ENCODE measurements at regions not wholly inside any gene's neighbourhood (a gene's known extent, or its start where the extent isn't known, plus 50 kb on each side); places are given as distances from the start of the nearest gene placed in this dataset.

DNA sequence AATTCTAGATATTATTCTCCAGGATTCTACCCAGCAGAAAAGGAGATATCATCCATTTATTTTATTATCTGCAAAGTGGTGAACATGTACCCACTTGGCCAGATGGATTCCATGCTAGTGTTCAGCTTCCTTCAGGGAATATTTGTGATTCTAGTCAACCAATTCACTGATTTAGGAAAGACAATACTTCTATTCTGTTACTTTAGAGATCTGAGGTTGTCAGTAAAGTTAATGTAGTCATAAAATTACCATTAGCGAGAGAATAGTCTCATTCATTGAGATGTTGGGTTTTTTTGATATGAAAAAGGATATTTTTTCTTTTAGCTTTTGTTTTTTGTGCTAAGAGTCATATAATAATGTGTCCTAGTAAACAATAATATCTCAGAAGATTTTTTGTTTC, 222.8 kb downstream of the CGGBP1 start:
- no peaks in the 10 kb centered on the region for H4K20me1 ChIP-seq (ENCODE audit: control insufficient read depth, insufficient read depth, insufficient read length)
- no peak overlapping the region for H3T11ph ChIP-seq (ENCODE audit: low read length)
- no peak overlapping the region for H2BK20ac ChIP-seq (ENCODE audit: low read depth, low read length, poor library complexity, severe bottlenecking)
- no peak overlapping the region for H3K9ac ChIP-seq (ENCODE audit: extremely low read depth, insufficient read length, low read length)
- no peak overlapping the region for H3K18ac ChIP-seq (ENCODE audit: insufficient read length, low read depth, low read length)
- H3K79me1 ChIP-seq (ENCODE audit: insufficient read depth, low read depth, low read length, poor library complexity, severe bottlenecking): no peaks in the 10 kb centered on the region
- no peak overlapping the region for H2BK120ac ChIP-seq (ENCODE audit: low read depth, low read length, poor library complexity, severe bottlenecking)
- H4K8ac ChIP-seq (replicated peaks; ENCODE audit: insufficient read length, low read depth, low read length): no peak overlapping the region
- H2BK15ac ChIP-seq (ENCODE audit: low read depth, low read length): no peak overlapping the region
- no peak overlapping the region for H2BK5ac ChIP-seq (ENCODE audit: insufficient read length, low read length)
- no peak overlapping the region for H4K5ac ChIP-seq (ENCODE audit: insufficient read length, low read depth, low read length)
- no peaks in the 10 kb centered on the region for H3K4me1 Mint-ChIP-seq
- no peak overlapping the region for H3K14ac ChIP-seq (ENCODE audit: insufficient read depth, low read length)
- no peak overlapping the region for H3K27ac ChIP-seq (ENCODE audit: insufficient read length, low read depth, low read length)
- H3K4ac ChIP-seq (ENCODE audit: low read depth, low read length): no peak overlapping the region
- H3K4me3 Mint-ChIP-seq: no peak overlapping the region
- no peak overlapping the region for H2AFZ ChIP-seq (ENCODE audit: low read length)
- no peak overlapping the region for H4K91ac ChIP-seq (ENCODE audit: insufficient read length, low read depth, low read length)
- H2BK12ac ChIP-seq (ENCODE audit: insufficient read length, low read depth, low read length): no peak overlapping the region
- no peaks in the 10 kb centered on the region for H3K9me3 ChIP-seq (ENCODE audit: control insufficient read depth, low read depth, low read length)
- no peaks in the 10 kb centered on the region for H3K27me3 ChIP-seq (ENCODE audit: insufficient read depth, low read length)
- H2AK5ac ChIP-seq (ENCODE audit: insufficient read length, low read length): no peak overlapping the region
- WGBS (ENCODE audit: extremely low coverage, insufficient read length, low lambda C conversion rate): no CpG with 5 or more reads among the region's 1 CpG
- H3K9me3 Mint-ChIP-seq: peaks cover 6 to 7% of the 10 kb centered on the region in 2 experiments; a peak in 3 of 5 replicates
- H3K23ac ChIP-seq (ENCODE audit: insufficient read length, low read depth, low read length): no peak overlapping the region
- no peaks in the 10 kb centered on the region for H3K79me2 ChIP-seq (ENCODE audit: insufficient read depth, low read length)
- no peaks in the 10 kb centered on the region for H3K27me3 Mint-ChIP-seq (ENCODE audit: low read depth)
- H3K4me1 ChIP-seq (ENCODE audit: insufficient read depth, low read length): no peaks in the 10 kb centered on the region
- no peak for DNase-seq
- H3K27ac Mint-ChIP-seq: no peak overlapping the region
- TF ChIP-seq, protein P1, sequence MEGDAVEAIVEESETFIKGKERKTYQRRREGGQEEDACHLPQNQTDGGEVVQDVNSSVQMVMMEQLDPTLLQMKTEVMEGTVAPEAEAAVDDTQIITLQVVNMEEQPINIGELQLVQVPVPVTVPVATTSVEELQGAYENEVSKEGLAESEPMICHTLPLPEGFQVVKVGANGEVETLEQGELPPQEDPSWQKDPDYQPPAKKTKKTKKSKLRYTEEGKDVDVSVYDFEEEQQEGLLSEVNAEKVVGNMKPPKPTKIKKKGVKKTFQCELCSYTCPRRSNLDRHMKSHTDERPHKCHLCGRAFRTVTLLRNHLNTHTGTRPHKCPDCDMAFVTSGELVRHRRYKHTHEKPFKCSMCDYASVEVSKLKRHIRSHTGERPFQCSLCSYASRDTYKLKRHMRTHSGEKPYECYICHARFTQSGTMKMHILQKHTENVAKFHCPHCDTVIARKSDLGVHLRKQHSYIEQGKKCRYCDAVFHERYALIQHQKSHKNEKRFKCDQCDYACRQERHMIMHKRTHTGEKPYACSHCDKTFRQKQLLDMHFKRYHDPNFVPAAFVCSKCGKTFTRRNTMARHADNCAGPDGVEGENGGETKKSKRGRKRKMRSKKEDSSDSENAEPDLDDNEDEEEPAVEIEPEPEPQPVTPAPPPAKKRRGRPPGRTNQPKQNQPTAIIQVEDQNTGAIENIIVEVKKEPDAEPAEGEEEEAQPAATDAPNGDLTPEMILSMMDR (conservative IDR thresholded peaks at IDR 0.05): no peak
- H3K56ac ChIP-seq (ENCODE audit: insufficient read length, low read depth, low read length): no peak overlapping the region
- H3K23me2 ChIP-seq (ENCODE audit: insufficient read length, low read depth, low read length, poor library complexity, severe bottlenecking): no peaks in the 10 kb centered on the region
- H3K36me3 Mint-ChIP-seq (ENCODE audit: insufficient read depth in 1 of 3, low read depth in 3 of 3): peaks cover 0 to 8% (median 0%) of the 10 kb centered on the region in 3 experiments; a peak in 2 of 7 replicates
- H3K4me2 ChIP-seq (ENCODE audit: insufficient read depth, insufficient read length, low read length): no peak overlapping the region

All from H9 (cell line).